NCI-H2227 (cell line): ENCODE measurements at regions not wholly inside any gene's neighbourhood (a gene's known extent, or its start where the extent isn't known, plus 50 kb on each side); places are given as distances from the start of the nearest gene placed in this dataset.

Experiments
- DNase-seq: peaks from one replicate; lab custom pipeline; 2025; ENCODE audit not compliant: unreplicated experiment; lab: John Stamatoyannopoulos, UW

- DNase-seq, result no peak
These were observed 141.5 kb upstream of the NR4A3 start for GRCh38 chr9:99680191-99680590.

- DNase-seq, result no peak
These were observed 140.6 kb upstream of the NR4A3 start for GRCh38 chr9:99681113-99681512.

GRCh38 chr9:99682378-99682777 lies 139.3 kb upstream of the NR4A3 start:
- DNase-seq, result no peak

GRCh38 chr9:99682870-99683269 lies 138.8 kb upstream of the NR4A3 start:
- no peak for DNase-seq

GRCh38 chr9:99690573-99690972 lies 131.1 kb upstream of the NR4A3 start:
- DNase-seq, result no peak

- no peak for DNase-seq
These were observed 127.8 kb upstream of the NR4A3 start for GRCh38 chr9:99693888-99694287.

GRCh38 chr9:99694393-99694792 lies 127.3 kb upstream of the NR4A3 start:
- DNase-seq, result no peak

GRCh38 chr9:99699396-99699795 lies 122.3 kb upstream of the NR4A3 start:
- no peak for DNase-seq

GRCh38 chr9:99712214-99712613 lies 109.5 kb upstream of the NR4A3 start:
- DNase-seq, result no peak

GRCh38 chr9:99713838-99714306 lies 107.8 kb upstream of the NR4A3 start:
- no peak for DNase-seq

GRCh38 chr9:99718631-99719030 lies 103.1 kb upstream of the NR4A3 start:
- no peak for DNase-seq

GRCh38 chr9:99720455-99721050 lies 101.1 kb upstream of the NR4A3 start:
- DNase-seq, result no peak

GRCh38 chr9:99721898-99722297 lies 99.8 kb upstream of the NR4A3 start:
- DNase-seq, result no peak

GRCh38 chr9:99722877-99723276 lies 98.8 kb upstream of the NR4A3 start:
- DNase-seq, result no peak

GRCh38 chr9:99724640-99725039 lies 97.0 kb upstream of the NR4A3 start:
- no peak for DNase-seq

- DNase-seq, result no peak
These were observed 95.8 kb upstream of the NR4A3 start for GRCh38 chr9:99725852-99726251.

- DNase-seq, result no peak
These were observed 94.9 kb upstream of the NR4A3 start for GRCh38 chr9:99726758-99727157.

GRCh38 chr9:99730062-99730461 lies 91.6 kb upstream of the NR4A3 start:
- DNase-seq, result no peak

- DNase-seq, result no peak
These were observed 89.7 kb upstream of the NR4A3 start for GRCh38 chr9:99731950-99732349.

GRCh38 chr9:99732715-99733114 lies 89.0 kb upstream of the NR4A3 start:
- no peak for DNase-seq

- DNase-seq, result no peak
These were observed 86.6 kb upstream of the NR4A3 start for GRCh38 chr9:99735041-99735440.

GRCh38 chr9:99736291-99736690 lies 85.4 kb upstream of the NR4A3 start:
- no peak for DNase-seq

- DNase-seq, result no peak
These were observed 84.0 kb upstream of the NR4A3 start for GRCh38 chr9:99737649-99738048.
